ENCODE measurements at regions not wholly inside any gene's neighbourhood (a gene's known extent, or its start where the extent isn't known, plus 50 kb on each side); places are given as distances from the start of the nearest gene placed in this dataset.

DNA sequence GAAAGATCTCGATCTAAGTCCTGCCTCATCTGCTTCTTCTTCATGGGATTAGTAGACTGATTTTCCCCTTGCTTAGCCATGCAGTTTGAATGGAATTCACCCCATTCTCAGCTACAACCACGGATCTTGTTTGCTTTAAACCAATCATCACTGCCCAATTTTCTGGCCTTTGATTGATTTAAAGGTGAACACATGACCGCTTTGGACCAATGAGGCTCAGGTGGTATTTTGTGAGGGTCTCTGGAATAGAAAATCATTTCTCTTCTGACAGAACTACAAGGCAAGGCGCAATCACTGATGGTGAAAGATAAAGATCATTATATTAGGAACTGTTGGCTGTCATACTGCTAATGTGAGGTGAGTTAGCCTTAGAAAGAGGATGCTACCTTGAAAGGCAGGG lies 213.0 kb upstream of the PLEKHG7 start:
- DNase-seq = no peak
- H3K27me3 Mint-ChIP-seq (ENCODE audit: insufficient read depth, unreplicated experiment) = peaks cover 7% of the 10 kb centered on the region
- Histone ChIP-seq H3K4me3 (ENCODE audit: low read depth, low read length) (no peak overlapping the region), H3K4me1 (no peaks in the 10 kb centered on the region), H3K27me3 (replicated peaks; ENCODE audit: control insufficient read depth, insufficient read depth, low read length) (no peaks in the 10 kb centered on the region; the same call in 1 of the 2 replicates), H3K36me3 (ENCODE audit: control insufficient read depth, insufficient read depth, low read length) (no peaks in the 10 kb centered on the region), H3K9me3 (no peaks in the 10 kb centered on the region)
- H3K9me3 Mint-ChIP-seq (ENCODE audit: unreplicated experiment) = no peaks in the 10 kb centered on the region
- BruUV-seq (replicated peaks) = no TSS peak
- H3K36me3 Mint-ChIP-seq (ENCODE audit: insufficient read depth, unreplicated experiment) = no peaks in the 10 kb centered on the region
- H3K27ac Mint-ChIP-seq (ENCODE audit: unreplicated experiment) = no peak overlapping the region
- ChIA-PET POLR2A (no interaction called here), CTCF (no interaction called here)
- intact Hi-C loops (cut with micrococcal nuclease; ENCODE audit: unreplicated experiment) = no loop called here
- no peak for TF ChIP-seq CTCF (IDR thresholded peaks at IDR 0.05; ENCODE audit: insufficient read depth in 1 of 2, low read depth in 1 of 2, low read length in 1 of 2, severe bottlenecking in 1 of 2, unreplicated experiment in 1 of 2)
- no peak overlapping the region for H3K4me3 Mint-ChIP-seq (ENCODE audit: unreplicated experiment)
- no peaks in the 10 kb centered on the region for H3K4me1 Mint-ChIP-seq (ENCODE audit: low read depth, unreplicated experiment)

DNA sequence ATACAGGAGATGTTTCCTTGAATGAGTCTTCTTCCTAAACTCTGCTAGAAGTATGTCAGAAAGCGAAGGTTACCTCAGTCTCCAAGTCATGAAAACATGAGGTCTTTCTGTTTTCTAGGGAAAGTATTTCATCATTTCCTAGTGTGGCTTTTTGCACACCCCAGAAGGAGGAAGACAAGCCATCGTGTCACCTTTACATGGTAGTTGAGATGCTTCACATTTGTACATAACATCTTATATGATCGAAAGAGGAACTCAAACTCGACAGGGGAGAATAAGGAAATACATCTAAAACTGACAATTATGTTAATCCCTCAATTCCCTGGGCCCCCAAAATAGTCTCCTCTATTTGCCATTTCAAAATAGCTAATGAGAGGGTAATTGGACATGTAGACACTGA lies 214.1 kb upstream of the PLEKHG7 start:
- no peaks in the 10 kb centered on the region for H3K36me3 ChIP-seq (ENCODE audit: control insufficient read depth, insufficient read depth, low read length)
- Mint-ChIP-seq H3K36me3 (ENCODE audit: insufficient read depth, unreplicated experiment) (no peaks in the 10 kb centered on the region), H3K9me3 (ENCODE audit: unreplicated experiment) (no peaks in the 10 kb centered on the region), H3K4me3 (ENCODE audit: unreplicated experiment) (no peak overlapping the region), H3K4me1 (ENCODE audit: low read depth, unreplicated experiment) (no peaks in the 10 kb centered on the region), H3K27ac (ENCODE audit: unreplicated experiment) (no peak overlapping the region), H3K27me3 (ENCODE audit: insufficient read depth, unreplicated experiment) (peaks cover 7% of the 10 kb centered on the region)
- H3K27me3 ChIP-seq (replicated peaks; ENCODE audit: control insufficient read depth, insufficient read depth, low read length) = no peaks in the 10 kb centered on the region
- no peak for DNase-seq
- TF ChIP-seq CTCF (IDR thresholded peaks at IDR 0.05; ENCODE audit: insufficient read depth in 1 of 2, low read depth in 1 of 2, low read length in 1 of 2, severe bottlenecking in 1 of 2, unreplicated experiment in 1 of 2) = no peak
- intact Hi-C loops (cut with micrococcal nuclease; ENCODE audit: unreplicated experiment) = no loop called here
- BruUV-seq (replicated peaks) = no TSS peak
- ChIA-PET POLR2A (no interaction called here), CTCF (no interaction called here)
- H3K4me3 ChIP-seq (ENCODE audit: low read depth, low read length) = no peak overlapping the region
- no peaks in the 10 kb centered on the region for H3K4me1 ChIP-seq
- no peaks in the 10 kb centered on the region for H3K9me3 ChIP-seq

DNA sequence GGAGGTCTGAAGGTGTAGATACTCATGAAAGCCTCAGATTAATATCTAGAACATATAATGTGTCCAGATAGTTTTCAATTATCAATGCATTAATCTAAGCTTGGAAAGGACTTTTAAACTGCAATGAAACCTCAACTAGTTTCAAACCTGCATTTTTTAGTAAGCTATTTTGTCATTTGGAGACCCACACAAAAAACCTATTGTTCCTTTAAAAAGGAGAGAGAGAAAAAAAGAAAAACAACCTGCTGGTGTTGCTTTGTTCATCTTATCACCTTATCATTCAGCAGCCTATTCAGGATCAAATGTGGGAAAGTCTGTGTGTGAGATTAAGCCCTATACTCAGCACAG lies 215.7 kb upstream of the PLEKHG7 start:
- intact Hi-C loops (cut with micrococcal nuclease; ENCODE audit: unreplicated experiment) = no loop called here
- Histone ChIP-seq H3K4me1 (no peaks in the 10 kb centered on the region), H3K27me3 (replicated peaks; ENCODE audit: control insufficient read depth, insufficient read depth, low read length) (no peaks in the 10 kb centered on the region), H3K9me3 (no peaks in the 10 kb centered on the region), H3K36me3 (ENCODE audit: control insufficient read depth, insufficient read depth, low read length) (no peaks in the 10 kb centered on the region), H3K4me3 (ENCODE audit: low read depth, low read length) (no peak overlapping the region)
- Mint-ChIP-seq H3K4me1 (ENCODE audit: low read depth, unreplicated experiment) (no peaks in the 10 kb centered on the region), H3K36me3 (ENCODE audit: insufficient read depth, unreplicated experiment) (no peaks in the 10 kb centered on the region), H3K27me3 (ENCODE audit: insufficient read depth, unreplicated experiment) (peaks cover 7% of the 10 kb centered on the region), H3K4me3 (ENCODE audit: unreplicated experiment) (no peak overlapping the region), H3K9me3 (ENCODE audit: unreplicated experiment) (no peaks in the 10 kb centered on the region), H3K27ac (ENCODE audit: unreplicated experiment) (no peak overlapping the region)
- no peak for TF ChIP-seq CTCF (IDR thresholded peaks at IDR 0.05; ENCODE audit: insufficient read depth in 1 of 2, low read depth in 1 of 2, low read length in 1 of 2, severe bottlenecking in 1 of 2, unreplicated experiment in 1 of 2)
- BruUV-seq (replicated peaks) = no TSS peak
- ChIA-PET CTCF (no interaction called here), POLR2A (no interaction called here)
- DNase-seq = no peak

Data from Caco-2 (cell line).